ENCODE measurements at regions not wholly inside any gene's neighbourhood (a gene's known extent, or its start where the extent isn't known, plus 50 kb on each side); places are given as distances from the start of the nearest gene placed in this dataset.

DNA sequence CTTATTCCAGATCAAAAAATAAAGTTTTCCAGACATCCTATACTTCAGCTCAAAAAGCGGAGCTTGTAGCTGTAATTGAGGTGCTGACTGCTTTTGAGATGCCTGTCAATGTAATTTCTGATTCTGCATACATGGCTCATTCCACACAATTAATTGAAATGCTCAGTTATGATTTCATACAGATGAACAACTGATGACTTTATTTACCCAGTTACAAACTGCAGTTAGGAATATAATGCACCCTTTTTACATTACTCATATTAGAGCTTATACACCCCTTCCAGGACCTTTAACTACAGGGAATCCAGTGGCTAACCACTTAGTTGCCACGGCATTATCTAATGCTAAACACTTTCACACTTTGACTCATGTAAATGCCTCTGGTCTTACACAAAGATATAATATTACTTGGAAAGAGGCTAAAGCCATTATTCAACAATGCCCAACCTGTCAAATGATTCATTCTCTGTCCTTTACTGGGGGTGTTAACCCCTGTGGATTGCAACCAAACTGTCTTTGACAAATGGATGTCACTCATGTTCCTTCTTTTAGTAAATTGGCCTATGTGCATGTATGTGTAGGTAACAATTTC lies 147.3 kb downstream of the ZNF33B start:
- H3K4me3 ChIP-seq, result no peak overlapping the region
- no peak for DNase-seq (ENCODE audit: low spot score)
- TF ChIP-seq, protein P1, sequence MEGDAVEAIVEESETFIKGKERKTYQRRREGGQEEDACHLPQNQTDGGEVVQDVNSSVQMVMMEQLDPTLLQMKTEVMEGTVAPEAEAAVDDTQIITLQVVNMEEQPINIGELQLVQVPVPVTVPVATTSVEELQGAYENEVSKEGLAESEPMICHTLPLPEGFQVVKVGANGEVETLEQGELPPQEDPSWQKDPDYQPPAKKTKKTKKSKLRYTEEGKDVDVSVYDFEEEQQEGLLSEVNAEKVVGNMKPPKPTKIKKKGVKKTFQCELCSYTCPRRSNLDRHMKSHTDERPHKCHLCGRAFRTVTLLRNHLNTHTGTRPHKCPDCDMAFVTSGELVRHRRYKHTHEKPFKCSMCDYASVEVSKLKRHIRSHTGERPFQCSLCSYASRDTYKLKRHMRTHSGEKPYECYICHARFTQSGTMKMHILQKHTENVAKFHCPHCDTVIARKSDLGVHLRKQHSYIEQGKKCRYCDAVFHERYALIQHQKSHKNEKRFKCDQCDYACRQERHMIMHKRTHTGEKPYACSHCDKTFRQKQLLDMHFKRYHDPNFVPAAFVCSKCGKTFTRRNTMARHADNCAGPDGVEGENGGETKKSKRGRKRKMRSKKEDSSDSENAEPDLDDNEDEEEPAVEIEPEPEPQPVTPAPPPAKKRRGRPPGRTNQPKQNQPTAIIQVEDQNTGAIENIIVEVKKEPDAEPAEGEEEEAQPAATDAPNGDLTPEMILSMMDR (IDR thresholded peaks at IDR 0.05), result no peak
- no peak overlapping the region for H3K27ac ChIP-seq

DNA sequence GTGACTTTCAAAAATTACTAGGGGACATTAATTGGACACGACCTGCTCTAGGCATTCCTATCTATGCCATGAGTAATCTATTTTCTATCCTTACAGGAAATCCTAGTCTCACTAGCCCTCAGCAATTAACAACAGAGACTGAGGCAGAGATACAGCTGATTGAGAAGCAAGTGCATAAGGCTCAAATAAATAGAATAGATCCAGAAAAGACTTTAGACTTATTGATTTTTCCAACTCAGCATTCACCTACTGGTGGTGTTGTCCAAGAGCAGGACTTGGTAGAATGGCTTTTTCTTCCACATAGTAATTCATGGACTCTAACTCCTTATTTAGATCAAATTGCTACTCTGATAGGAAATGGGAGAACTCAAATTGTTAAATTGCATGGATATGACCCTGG lies 148.0 kb downstream of the ZNF33B start:
- H3K4me3 ChIP-seq, result no peak overlapping the region
- TF ChIP-seq, protein P1 (IDR thresholded peaks at IDR 0.05), result no peak

DNA sequence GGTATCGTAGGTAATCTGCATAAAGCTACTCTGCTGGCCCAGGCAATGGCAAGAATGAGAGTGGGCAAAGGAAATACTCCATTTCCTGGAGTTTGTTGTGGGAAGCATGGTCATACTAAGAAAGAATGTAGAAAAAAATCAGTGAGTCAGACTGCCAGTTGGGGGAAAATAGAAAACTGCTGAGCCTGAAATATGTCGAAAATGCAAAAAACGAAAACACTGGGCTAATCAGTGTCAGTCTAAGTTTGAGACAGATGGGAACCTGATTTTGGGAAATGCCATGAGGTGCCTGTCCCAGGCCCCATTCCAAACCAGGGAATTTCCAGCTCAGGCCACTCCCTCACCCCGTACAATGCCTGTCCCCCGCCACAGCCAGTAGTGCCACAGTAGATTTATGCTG lies 150.0 kb downstream of the ZNF33B start:
- TF ChIP-seq, protein P1 (IDR thresholded peaks at IDR 0.05), result no peak
- DNase-seq (ENCODE audit: low spot score), result no peak
- H3K27ac ChIP-seq, result no peak overlapping the region
- H3K4me3 ChIP-seq, result no peak overlapping the region

More for the DNA sequence above, 148.0 kb downstream of the ZNF33B start:
- H3K27ac ChIP-seq, result no peak overlapping the region
- no peak for DNase-seq (ENCODE audit: low spot score)

DNA sequence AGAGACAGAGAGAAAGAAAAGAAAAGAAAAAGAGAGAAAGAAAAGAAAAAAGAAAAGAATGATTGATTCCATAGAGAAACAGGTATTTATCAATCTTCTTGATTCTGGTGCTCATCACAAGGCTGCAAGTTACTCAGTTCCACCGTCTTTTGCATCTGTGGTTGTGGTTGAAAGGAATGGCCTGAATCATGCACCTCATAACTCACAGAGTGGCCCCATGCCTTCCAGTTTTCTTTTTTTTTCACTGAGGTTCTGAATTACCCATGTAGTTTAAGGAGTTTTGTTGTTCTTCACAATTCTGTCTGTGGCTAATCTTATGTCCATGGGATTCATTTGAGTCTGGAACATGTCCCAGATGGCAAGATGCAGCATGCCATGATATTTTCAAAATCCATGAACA lies 156.0 kb downstream of the ZNF33B start:
- H3K4me3 ChIP-seq, result no peak overlapping the region
- TF ChIP-seq, protein P1 (IDR thresholded peaks at IDR 0.05), result no peak
- no peak overlapping the region for H3K27ac ChIP-seq
- DNase-seq (ENCODE audit: low spot score), result no peak

DNA sequence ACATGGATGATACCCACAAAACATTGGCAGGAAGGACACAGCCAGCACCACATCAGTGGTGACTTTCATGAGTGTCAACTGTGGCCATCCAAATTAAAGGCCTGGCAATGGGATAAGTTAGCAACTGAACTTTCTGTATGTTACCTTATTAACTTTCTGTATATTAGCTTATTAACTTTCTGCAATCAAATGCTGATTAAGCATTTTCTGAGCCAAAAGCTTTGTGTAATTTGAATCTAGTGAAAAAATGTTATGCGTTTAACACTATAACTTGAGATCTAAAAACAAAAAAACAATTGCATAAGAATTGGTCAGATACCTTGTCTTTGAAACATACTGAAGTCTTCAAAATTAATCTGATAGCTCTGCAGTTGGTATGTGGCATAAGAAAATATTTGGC lies 159.3 kb downstream of the ZNF33B start:
- DNase-seq (ENCODE audit: low spot score), result no peak
- TF ChIP-seq, protein P1 (IDR thresholded peaks at IDR 0.05), result no peak

DNA sequence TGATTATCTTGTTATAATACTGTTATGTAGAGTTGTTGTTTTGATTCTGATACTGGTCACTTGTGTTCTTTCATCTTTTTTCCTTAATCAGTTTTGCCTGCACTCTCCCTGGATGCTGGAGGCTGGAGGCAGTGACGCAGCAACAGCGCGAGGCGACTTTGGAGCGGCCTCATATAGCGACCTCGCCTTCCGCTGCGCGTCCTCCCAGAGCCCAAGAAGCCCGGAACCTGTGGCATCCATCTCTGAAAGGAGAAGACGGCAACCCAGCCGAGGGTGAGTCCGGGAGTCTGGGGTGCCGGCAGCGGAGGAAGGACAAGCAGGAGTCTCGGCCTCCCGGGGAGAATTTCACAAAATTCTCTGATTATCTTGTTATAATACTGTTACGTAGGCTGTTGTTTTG lies 161.2 kb downstream of the ZNF33B start:
- Histone ChIP-seq H3K27ac (no peak overlapping the region), H3K4me3 (no peak overlapping the region)
- TF ChIP-seq, protein P1 (IDR thresholded peaks at IDR 0.05), result no peak
- no peak for DNase-seq (ENCODE audit: low spot score)

More for the DNA sequence above, 159.3 kb downstream of the ZNF33B start:
- Histone ChIP-seq H3K27ac (no peak overlapping the region), H3K4me3 (no peak overlapping the region)

DNA sequence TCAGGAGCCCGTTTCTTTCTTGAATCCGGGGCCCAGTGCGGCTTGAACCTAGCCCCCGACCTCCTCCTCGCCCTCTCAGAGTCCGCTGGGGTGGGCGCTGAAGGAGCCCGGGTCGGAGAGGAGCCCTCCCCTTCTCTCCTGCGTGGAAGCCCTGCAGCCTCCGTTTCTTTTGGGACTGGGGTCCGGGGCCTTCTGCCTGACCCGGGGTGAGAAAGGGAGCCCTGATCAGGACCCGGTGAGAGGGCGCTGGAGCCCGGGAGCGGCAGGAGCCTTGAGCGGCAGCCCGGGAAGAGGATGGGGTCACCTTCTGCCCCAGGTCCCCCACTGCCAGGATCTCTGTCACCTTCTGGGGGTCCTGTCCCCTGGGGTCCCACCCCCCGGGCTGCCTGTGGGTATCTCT lies 162.3 kb downstream of the ZNF33B start:
- Histone ChIP-seq H3K27ac (no peak overlapping the region), H3K4me3 (peak overlapping the region; percentile 58)
- DNase-seq (ENCODE audit: low spot score), result no peak
- TF ChIP-seq, protein P1 (IDR thresholded peaks at IDR 0.05), result no peak

Measured in coronary artery (tissue), 2 donors.